Effector memory CD4-positive, alpha-beta T cell (primary cell): ENCODE measurements at regions not wholly inside any gene's neighbourhood (a gene's known extent, or its start where the extent isn't known, plus 50 kb on each side); places are given as distances from the start of the nearest gene placed in this dataset.

Experiments used
- DNase-seq, 3 donors: peaks; one replicate each; pipeline ENCODE4 v3.0.0-alpha.2; 2020
- H3K27ac ChIP-seq: 2 replicates; pipeline ENCODE4 v1.7.0; 2013; ENCODE audit warnings: mild to moderate bottlenecking, low read length, moderate library complexity; ENCODE audit not compliant: insufficient read depth, poor library complexity, severe bottlenecking
- H3K27me3 ChIP-seq: replicated peaks from 2 replicates; pipeline ENCODE4 v1.7.0; 2013; ENCODE audit warnings: mild to moderate bottlenecking, low read length; ENCODE audit not compliant: insufficient read depth, control insufficient read depth, poor library complexity, severe bottlenecking
- H3K36me3 ChIP-seq: 2 replicates; pipeline ENCODE4 v1.7.0; 2013; ENCODE audit warnings: mild to moderate bottlenecking, low read length, moderate library complexity; ENCODE audit not compliant: control insufficient read depth, insufficient read depth
- H3K4me1 ChIP-seq: 2 replicates; pipeline ENCODE4 v1.7.0; 2013; ENCODE audit warnings: low read length, mild to moderate bottlenecking; ENCODE audit not compliant: control insufficient read depth, insufficient read depth, poor library complexity, severe bottlenecking
- H3K4me3 ChIP-seq: 2 replicates; pipeline ENCODE4 v1.7.0; 2013; ENCODE audit warnings: low read length, low read depth, mild to moderate bottlenecking; ENCODE audit not compliant: insufficient read depth, poor library complexity, severe bottlenecking
- H3K9me3 ChIP-seq: 2 replicates; pipeline ENCODE4 v1.7.0; 2013; ENCODE audit warnings: mild to moderate bottlenecking, low read length, moderate library complexity; ENCODE audit not compliant: control insufficient read depth

DNA sequence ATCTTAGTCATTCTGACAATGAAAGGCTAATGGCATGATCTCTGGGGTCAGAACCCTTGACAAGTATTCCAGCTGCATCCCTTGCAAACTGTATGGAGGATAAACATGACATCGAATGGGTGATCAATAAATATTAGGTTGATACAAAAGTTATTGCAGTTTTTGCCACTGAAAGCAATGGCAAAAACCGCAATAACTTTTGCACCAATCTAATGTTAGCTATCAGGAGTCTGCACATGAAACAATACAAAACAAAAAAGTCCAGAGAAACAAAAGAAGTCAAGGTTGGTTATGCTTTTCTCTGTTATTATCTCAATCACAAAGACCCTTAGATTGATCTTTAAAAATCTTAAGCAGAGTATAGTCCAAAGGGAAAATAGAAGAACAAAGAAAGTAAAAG lies 292.7 kb downstream of the DUSP10 start:
- H3K27me3 ChIP-seq: no peaks in the 10 kb centered on the region
- no peaks in the 10 kb centered on the region for H3K4me1 ChIP-seq
- no peak overlapping the region for H3K27ac ChIP-seq
- no peak overlapping the region for H3K4me3 ChIP-seq
- no peaks in the 10 kb centered on the region for H3K36me3 ChIP-seq
- no peaks in the 10 kb centered on the region for H3K9me3 ChIP-seq
- no peak for DNase-seq

DNA sequence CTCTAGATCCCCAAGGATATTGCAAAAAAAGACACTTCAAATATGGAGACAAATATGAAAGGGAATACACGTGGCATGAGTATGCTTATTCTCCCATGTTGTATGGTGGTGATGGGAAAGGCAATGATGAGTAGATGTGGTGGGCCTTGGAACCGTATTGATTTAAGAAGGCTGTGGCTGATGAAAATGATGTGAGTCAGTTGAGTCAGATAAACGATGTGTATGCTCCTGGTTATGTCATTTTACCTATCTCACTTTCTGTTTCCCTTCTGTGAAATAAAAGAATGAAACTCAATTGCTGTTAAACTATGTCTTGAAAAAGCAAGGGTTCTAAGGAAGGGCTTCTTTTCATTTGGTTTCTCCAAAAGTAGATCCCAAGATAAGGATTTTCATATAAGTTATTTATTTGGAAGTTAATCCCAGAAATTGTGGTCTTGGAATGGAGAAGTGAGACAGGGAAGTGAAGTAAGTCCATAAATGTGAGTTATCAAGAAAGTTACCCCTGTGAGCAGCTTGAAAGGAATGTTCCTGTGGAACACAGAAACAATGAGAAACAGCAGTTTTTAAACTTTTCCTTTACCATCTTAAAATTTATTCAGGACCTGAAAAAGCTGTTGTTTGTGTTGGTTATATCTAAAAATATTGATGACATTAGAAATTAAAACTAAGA lies 292.0 kb downstream of the DUSP10 start:
- no peak for DNase-seq
- H3K36me3 ChIP-seq: no peaks in the 10 kb centered on the region
- H3K4me1 ChIP-seq: no peaks in the 10 kb centered on the region
- no peak overlapping the region for H3K27ac ChIP-seq
- H3K4me3 ChIP-seq: no peak overlapping the region
- no peaks in the 10 kb centered on the region for H3K9me3 ChIP-seq
- H3K27me3 ChIP-seq: no peaks in the 10 kb centered on the region

DNA sequence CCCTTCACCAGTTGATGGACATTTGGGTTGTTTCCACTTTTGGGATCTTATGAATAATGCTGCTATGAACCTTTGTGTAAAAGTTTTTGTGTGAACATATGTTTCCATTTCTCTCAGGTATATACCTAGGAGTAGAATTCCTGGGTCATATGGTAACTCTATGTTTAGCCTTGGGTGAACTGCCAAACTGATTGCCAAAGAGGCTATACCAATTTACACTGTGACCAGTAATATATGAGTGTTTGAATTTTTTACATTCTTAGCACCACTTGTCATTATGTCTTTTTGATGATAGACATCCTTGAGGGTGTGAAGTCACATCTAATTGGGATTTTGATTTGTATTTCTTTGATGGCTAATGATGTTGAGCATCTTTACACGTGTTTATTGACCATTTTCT lies 290.1 kb downstream of the DUSP10 start:
- Histone ChIP-seq H3K4me3 (no peak overlapping the region), H3K4me1 (no peaks in the 10 kb centered on the region), H3K27ac (no peak overlapping the region), H3K9me3 (no peaks in the 10 kb centered on the region), H3K27me3 (no peaks in the 10 kb centered on the region), H3K36me3 (no peaks in the 10 kb centered on the region)
- no peak for DNase-seq

DNA sequence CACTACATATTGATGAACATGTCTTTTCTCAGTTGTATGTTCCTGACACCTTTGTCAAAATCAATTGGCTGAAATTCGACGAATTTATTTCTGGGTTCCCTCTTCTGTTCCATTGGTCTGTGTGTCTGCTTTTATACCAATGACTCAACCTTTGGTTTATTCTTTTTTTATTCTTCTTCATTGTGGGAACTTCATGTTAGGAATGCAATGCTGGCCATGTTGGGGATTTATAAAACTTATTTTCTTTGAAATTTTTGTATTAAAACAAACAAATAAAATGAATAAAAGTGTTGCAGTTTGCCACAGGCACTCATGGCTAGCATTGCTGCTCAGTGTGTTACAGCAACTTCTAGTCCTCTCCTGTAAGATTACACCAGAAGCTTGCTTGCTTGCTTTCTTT lies 287.8 kb downstream of the DUSP10 start:
- no peak for DNase-seq
- H3K27me3 ChIP-seq: no peaks in the 10 kb centered on the region
- H3K36me3 ChIP-seq: no peaks in the 10 kb centered on the region
- H3K9me3 ChIP-seq: no peaks in the 10 kb centered on the region
- no peaks in the 10 kb centered on the region for H3K4me1 ChIP-seq
- no peak overlapping the region for H3K4me3 ChIP-seq
- no peak overlapping the region for H3K27ac ChIP-seq

- no peak for DNase-seq
- Histone ChIP-seq H3K36me3 (no peaks in the 10 kb centered on the region), H3K27ac (no peak overlapping the region), H3K9me3 (no peaks in the 10 kb centered on the region), H3K4me3 (no peak overlapping the region), H3K4me1 (no peaks in the 10 kb centered on the region), H3K27me3 (no peaks in the 10 kb centered on the region)
These were observed 285.0 kb downstream of the DUSP10 start for GRCh38 chr1:221456918-221457317.

GRCh38 chr1:221457685-221458446 lies 284.0 kb downstream of the DUSP10 start:
- no peaks in the 10 kb centered on the region for H3K4me1 ChIP-seq
- H3K27ac ChIP-seq: no peak overlapping the region
- no peaks in the 10 kb centered on the region for H3K9me3 ChIP-seq
- H3K36me3 ChIP-seq: no peaks in the 10 kb centered on the region
- no peak overlapping the region for H3K4me3 ChIP-seq
- DNase-seq: no peak
- H3K27me3 ChIP-seq: no peaks in the 10 kb centered on the region

GRCh38 chr1:221458447-221459156 lies 283.3 kb downstream of the DUSP10 start:
- H3K9me3 ChIP-seq: no peaks in the 10 kb centered on the region
- H3K4me1 ChIP-seq: no peaks in the 10 kb centered on the region
- H3K27me3 ChIP-seq: no peaks in the 10 kb centered on the region
- H3K4me3 ChIP-seq: no peak overlapping the region
- H3K27ac ChIP-seq: no peak overlapping the region
- DNase-seq: no peak
- no peaks in the 10 kb centered on the region for H3K36me3 ChIP-seq

DNA sequence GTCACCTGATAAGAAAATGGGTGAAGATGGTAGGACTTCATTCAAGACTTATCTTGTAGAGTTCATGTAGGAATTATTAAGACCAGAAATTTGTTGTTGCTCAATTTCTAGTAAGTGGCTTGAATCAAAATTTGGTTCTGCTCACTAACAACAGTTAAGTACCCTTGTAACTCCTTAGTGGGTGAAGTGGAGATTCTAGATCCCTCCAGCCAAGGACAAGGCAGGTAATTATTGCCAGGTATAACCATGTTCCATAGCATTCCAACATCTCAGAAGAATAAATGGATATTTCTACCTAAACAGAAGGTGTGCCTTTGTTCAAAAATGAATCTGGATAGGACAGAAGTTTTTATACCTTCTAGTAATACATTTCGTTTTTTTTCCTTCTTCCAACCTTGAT lies 282.3 kb downstream of the DUSP10 start:
- DNase-seq: no peak
- Histone ChIP-seq H3K4me3 (no peak overlapping the region), H3K27ac (no peak overlapping the region), H3K4me1 (no peaks in the 10 kb centered on the region), H3K27me3 (no peaks in the 10 kb centered on the region), H3K36me3 (no peaks in the 10 kb centered on the region), H3K9me3 (no peaks in the 10 kb centered on the region)

DNA sequence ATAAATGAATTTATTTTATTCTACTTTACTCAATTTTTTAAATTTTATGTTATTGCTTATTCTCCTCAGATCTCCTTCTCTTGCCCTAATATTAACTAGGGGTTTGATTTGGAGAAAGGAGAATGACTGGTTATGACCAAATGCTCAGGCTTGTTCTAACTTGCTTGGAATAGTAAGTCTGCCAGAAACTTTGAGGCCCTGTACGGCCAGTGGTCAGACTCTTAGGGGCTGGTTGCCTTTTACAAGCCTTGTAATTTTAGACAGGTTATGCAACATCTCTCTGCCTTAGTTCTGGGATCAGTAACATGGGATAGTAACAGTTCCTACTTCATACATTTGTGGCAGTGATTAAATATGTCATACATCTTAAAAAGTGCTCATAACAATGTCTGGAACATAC lies 279.5 kb downstream of the DUSP10 start:
- Histone ChIP-seq H3K4me1 (no peaks in the 10 kb centered on the region), H3K9me3 (no peaks in the 10 kb centered on the region), H3K27ac (no peak overlapping the region), H3K27me3 (no peaks in the 10 kb centered on the region), H3K36me3 (no peaks in the 10 kb centered on the region), H3K4me3 (no peak overlapping the region)
- no peak for DNase-seq

DNA sequence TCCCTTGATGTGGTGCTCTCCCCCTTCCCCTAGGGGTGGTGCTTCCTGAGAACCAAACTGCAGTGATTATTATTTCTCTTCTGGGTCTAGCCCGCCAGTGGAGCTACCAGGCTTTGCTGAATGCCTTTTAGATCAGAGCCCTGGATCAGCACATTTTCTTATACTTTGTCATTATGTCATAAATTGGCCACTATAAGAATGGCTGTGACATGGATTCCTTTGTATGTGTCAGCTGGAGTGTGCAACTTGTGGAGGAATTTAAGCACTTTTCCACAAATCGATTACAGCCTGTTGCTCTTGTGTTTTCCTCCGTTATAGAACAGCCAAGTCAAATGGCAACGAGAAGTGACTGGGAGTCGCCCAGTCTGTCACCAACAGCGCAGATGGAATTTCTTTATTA lies 273.3 kb downstream of the DUSP10 start:
- H3K4me3 ChIP-seq: no peak overlapping the region
- no peak for DNase-seq
- H3K27ac ChIP-seq: no peak overlapping the region
- no peaks in the 10 kb centered on the region for H3K27me3 ChIP-seq
- H3K4me1 ChIP-seq: no peaks in the 10 kb centered on the region
- H3K9me3 ChIP-seq: peaks cover 3% of the 10 kb centered on the region
- no peaks in the 10 kb centered on the region for H3K36me3 ChIP-seq
